Sigmoid colon (tissue), 4 donors: ENCODE measurements at regions not wholly inside any gene's neighbourhood (a gene's known extent, or its start where the extent isn't known, plus 50 kb on each side); places are given as distances from the start of the nearest gene placed in this dataset.

Source experiments
- EP300 ChIP-seq, 4 donors: sonication (generic); formaldehyde crosslinking; IDR thresholded peaks; one replicate each; pipeline ENCODE4 v1.6.1; 2017; ENCODE audit warnings: antibody characterized with exemption in 4 of 4
- POLR2A ChIP-seq, 2 donors: fragments of 450-650 bp; IDR thresholded peaks; one replicate each; pipeline ENCODE4 v1.6.1; 2016; ENCODE audit warnings: antibody characterized with exemption in 2 of 2, mild to moderate bottlenecking in 2 of 2, moderate library complexity in 2 of 2
- POLR2AphosphoS5 ChIP-seq, 4 donors: sonication (generic); formaldehyde crosslinking; IDR thresholded peaks; one replicate each; pipeline ENCODE4 v1.6.1; 2017; ENCODE audit warnings: antibody characterized with exemption in 4 of 4
- TF ChIP-seq, protein P1 (sequence below), 4 experiments: fragments of 450-650 bp in 3 of 4; fragments of 200-600 bp in 1 of 4; IDR thresholded peaks; one replicate each; pipeline ENCODE4 v1.5.1; 2016 to 2019; ENCODE audit warnings: antibody characterized with exemption in 4 of 4, mild to moderate bottlenecking in 3 of 4, moderate library complexity in 2 of 4

DNA sequence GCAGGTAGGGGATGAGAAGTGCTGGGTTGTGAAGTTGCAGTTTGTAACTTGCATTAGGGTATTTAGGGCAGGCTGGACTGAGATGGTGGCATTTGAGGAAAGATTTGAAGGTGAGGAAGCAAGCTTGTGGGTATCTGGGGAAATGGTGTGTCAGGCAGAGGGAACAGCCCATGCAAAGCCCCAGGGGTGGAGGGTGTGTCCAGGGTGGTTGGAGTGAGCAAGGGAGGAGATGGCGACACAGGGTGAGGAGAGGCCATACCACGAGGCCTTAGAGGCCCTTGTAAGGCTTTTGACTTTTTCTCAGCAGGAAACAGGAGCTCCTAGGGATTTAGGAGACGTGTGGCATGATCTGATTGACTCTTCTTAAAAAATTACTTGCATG, 136.9 kb downstream of the NUAK1 start:
- TF ChIP-seq, protein P1, sequence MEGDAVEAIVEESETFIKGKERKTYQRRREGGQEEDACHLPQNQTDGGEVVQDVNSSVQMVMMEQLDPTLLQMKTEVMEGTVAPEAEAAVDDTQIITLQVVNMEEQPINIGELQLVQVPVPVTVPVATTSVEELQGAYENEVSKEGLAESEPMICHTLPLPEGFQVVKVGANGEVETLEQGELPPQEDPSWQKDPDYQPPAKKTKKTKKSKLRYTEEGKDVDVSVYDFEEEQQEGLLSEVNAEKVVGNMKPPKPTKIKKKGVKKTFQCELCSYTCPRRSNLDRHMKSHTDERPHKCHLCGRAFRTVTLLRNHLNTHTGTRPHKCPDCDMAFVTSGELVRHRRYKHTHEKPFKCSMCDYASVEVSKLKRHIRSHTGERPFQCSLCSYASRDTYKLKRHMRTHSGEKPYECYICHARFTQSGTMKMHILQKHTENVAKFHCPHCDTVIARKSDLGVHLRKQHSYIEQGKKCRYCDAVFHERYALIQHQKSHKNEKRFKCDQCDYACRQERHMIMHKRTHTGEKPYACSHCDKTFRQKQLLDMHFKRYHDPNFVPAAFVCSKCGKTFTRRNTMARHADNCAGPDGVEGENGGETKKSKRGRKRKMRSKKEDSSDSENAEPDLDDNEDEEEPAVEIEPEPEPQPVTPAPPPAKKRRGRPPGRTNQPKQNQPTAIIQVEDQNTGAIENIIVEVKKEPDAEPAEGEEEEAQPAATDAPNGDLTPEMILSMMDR (IDR thresholded peaks at IDR 0.05) = no peak
- no peak for TF ChIP-seq EP300 (IDR thresholded peaks at IDR 0.05)
- no peak for TF ChIP-seq POLR2AphosphoS5 (IDR thresholded peaks at IDR 0.05)
- TF ChIP-seq POLR2A (IDR thresholded peaks at IDR 0.05) = no peak
